Fibroblast of lung (primary cell): ENCODE measurements at regions not wholly inside any gene's neighbourhood (a gene's known extent, or its start where the extent isn't known, plus 50 kb on each side); places are given as distances from the start of the nearest gene placed in this dataset.

ENCODE experiments used
- CTCF ChIP-seq, 2 donors: IDR thresholded peaks in 1 of 2; conservative IDR thresholded peaks in 1 of 2; 1 replicate in 1 of 2; 2 replicates in 1 of 2; pipeline ENCODE4 v1.5.1; 2011 to 2012; ENCODE audit warnings: low read length in 2 of 2, control low read depth in 1 of 2, inconsistent platforms in 1 of 2, low read depth in 1 of 2, mild to moderate bottlenecking in 1 of 2
- EZH2 ChIP-seq: IDR thresholded peaks from 2 replicates; pipeline ENCODE4 v1.5.1; 2012; ENCODE audit warnings: low read length, control low read depth, mild to moderate bottlenecking; ENCODE audit errors: missing control alignments

DNA sequence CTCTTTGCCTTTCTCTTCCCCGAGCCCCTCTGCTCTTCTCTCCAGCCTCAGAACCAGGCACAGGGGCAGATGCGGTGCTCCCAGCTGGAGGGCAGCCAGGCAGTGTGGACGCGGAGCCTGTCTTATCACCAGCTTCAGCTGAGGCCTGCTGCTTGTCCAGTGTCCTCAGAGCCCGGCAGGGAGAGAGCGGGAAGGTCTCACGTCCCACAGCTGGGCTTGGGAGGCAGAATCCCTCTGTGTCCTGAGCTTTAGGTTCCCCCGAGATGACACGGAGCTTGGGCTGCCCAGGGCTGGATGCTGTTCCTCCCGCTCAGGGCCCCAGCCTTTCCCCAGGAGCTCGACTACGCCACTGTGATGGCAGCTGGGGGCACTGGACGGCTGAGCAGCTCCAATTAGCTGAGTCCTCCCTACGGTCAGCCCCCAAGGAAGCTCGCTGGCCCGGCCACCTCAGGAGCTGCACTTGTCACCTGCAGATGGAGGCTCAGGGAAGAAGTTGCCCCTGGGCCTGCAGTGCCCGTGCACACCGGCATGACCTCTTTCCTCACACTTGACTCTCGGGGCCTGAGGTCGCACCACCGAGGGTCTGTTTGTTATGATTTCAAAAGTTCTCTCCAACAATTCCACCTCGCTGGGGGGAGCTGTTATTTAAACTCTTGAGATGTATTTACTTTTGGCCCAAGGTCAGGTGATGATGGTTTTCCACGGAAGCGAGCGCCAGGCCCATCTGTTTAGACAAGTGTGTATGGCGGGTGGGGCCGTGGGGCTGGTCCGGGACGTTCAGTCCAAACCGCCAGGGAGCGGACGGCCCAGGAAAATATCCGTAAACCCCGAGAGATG lies 127.3 kb downstream of the SIK1 start:
- TF ChIP-seq CTCF (conservative IDR thresholded peaks at IDR 0.05 in 1 of 2, IDR thresholded peaks at IDR 0.05 in 1 of 2; ENCODE audit: low read depth in 1 of 2, low read length in 2 of 2) (no peak), EZH2 (no peak)
